Activated T-helper 17 cell treated with anti-CD3 and anti-CD28 coated beads, Interleukin-2, amount 50 U/mL, for 72 hours (primary cell): ENCODE measurements at regions not wholly inside any gene's neighbourhood (a gene's known extent, or its start where the extent isn't known, plus 50 kb on each side); places are given as distances from the start of the nearest gene placed in this dataset.
"Not testable (repeated sequence)": the region's sequence is repeated elsewhere in the genome, so short reads cannot be mapped to it uniquely, and the experiment has no call there.

Source experiments
- ATAC-seq: fragments of 150-1000 bp; cut with Tn5 transposase; replicated peaks from 2 replicates; pipeline ENCODE4 v1.10.0; 2021; ENCODE audit warnings: mild to moderate bottlenecking, moderate library complexity
- H3K27ac Mint-ChIP-seq: one replicate; pipeline ENCODE4 v1.8.0; 2022; ENCODE audit warnings: mixed read lengths
- H3K27me3 Mint-ChIP-seq: one replicate; pipeline ENCODE4 v1.8.0; 2022; ENCODE audit warnings: mixed read lengths
- H3K36me3 Mint-ChIP-seq: one replicate; pipeline ENCODE4 v1.8.0; 2022; ENCODE audit warnings: low read depth, mild to moderate bottlenecking, mixed read lengths
- H3K4me1 Mint-ChIP-seq: one replicate; pipeline ENCODE4 v1.8.0; 2022; ENCODE audit warnings: mixed read lengths
- H3K4me3 Mint-ChIP-seq: one replicate; pipeline ENCODE4 v1.8.0; 2022; ENCODE audit warnings: mild to moderate bottlenecking, mixed read lengths
- H3K9me3 Mint-ChIP-seq: one replicate; pipeline ENCODE4 v1.8.0; 2022; ENCODE audit warnings: mixed read lengths

- Mint-ChIP-seq H3K36me3 (no peaks in the 10 kb centered on the region), H3K27me3 (no peaks in the 10 kb centered on the region), H3K9me3 (no peaks in the 10 kb centered on the region), H3K4me1 (no peaks in the 10 kb centered on the region), H3K27ac (no peak overlapping the region), H3K4me3 (no peak overlapping the region)
- ATAC-seq, result no peak
Measured at GRCh38 chr5:93240228-93240834, 340.7 kb downstream of the NR2F1-AS1 start.

- H3K36me3 Mint-ChIP-seq, result no peaks in the 10 kb centered on the region
- H3K4me3 Mint-ChIP-seq, result no peak overlapping the region
- ATAC-seq, result no peak
- H3K27ac Mint-ChIP-seq, result no peak overlapping the region
- no peaks in the 10 kb centered on the region for H3K4me1 Mint-ChIP-seq
- H3K9me3 Mint-ChIP-seq, result peaks cover 4% of the 10 kb centered on the region
- H3K27me3 Mint-ChIP-seq, result no peaks in the 10 kb centered on the region
Measured at GRCh38 chr5:93236807-93237421, 344.1 kb downstream of the NR2F1-AS1 start.

- H3K9me3 Mint-ChIP-seq, result peaks cover 4% of the 10 kb centered on the region
- no peak overlapping the region for H3K4me3 Mint-ChIP-seq
- H3K27ac Mint-ChIP-seq, result no peak overlapping the region
- H3K36me3 Mint-ChIP-seq, result no peaks in the 10 kb centered on the region
- H3K4me1 Mint-ChIP-seq, result no peaks in the 10 kb centered on the region
- H3K27me3 Mint-ChIP-seq, result no peaks in the 10 kb centered on the region
- no peak for ATAC-seq
Measured at GRCh38 chr5:93235761-93236160, 345.3 kb downstream of the NR2F1-AS1 start.

GRCh38 chr5:93226202-93226735 lies 354.8 kb downstream of the NR2F1-AS1 start:
- ATAC-seq, result no peak
- no peaks in the 10 kb centered on the region for H3K36me3 Mint-ChIP-seq
- H3K27ac Mint-ChIP-seq, result no peak overlapping the region
- no peak overlapping the region for H3K4me3 Mint-ChIP-seq
- no peaks in the 10 kb centered on the region for H3K9me3 Mint-ChIP-seq
- H3K27me3 Mint-ChIP-seq, result no peaks in the 10 kb centered on the region
- no peaks in the 10 kb centered on the region for H3K4me1 Mint-ChIP-seq

- H3K9me3 Mint-ChIP-seq, result no peaks in the 10 kb centered on the region
- H3K27ac Mint-ChIP-seq, result no peak overlapping the region
- ATAC-seq, result no peak
- no peak overlapping the region for H3K4me3 Mint-ChIP-seq
- no peaks in the 10 kb centered on the region for H3K4me1 Mint-ChIP-seq
- H3K36me3 Mint-ChIP-seq, result no peaks in the 10 kb centered on the region
- no peaks in the 10 kb centered on the region for H3K27me3 Mint-ChIP-seq
Measured at GRCh38 chr5:93225748-93226147, 355.3 kb downstream of the NR2F1-AS1 start.

GRCh38 chr5:93224624-93225023 lies 356.4 kb downstream of the NR2F1-AS1 start:
- no peaks in the 10 kb centered on the region for H3K4me1 Mint-ChIP-seq
- no peaks in the 10 kb centered on the region for H3K36me3 Mint-ChIP-seq
- H3K27ac Mint-ChIP-seq, result no peak overlapping the region
- no peaks in the 10 kb centered on the region for H3K9me3 Mint-ChIP-seq
- H3K4me3 Mint-ChIP-seq, result no peak overlapping the region
- ATAC-seq, result no peak
- no peaks in the 10 kb centered on the region for H3K27me3 Mint-ChIP-seq

GRCh38 chr5:93221773-93222172 lies 359.2 kb downstream of the NR2F1-AS1 start:
- Mint-ChIP-seq H3K4me1 (no peaks in the 10 kb centered on the region), H3K4me3 (no peak overlapping the region), H3K9me3 (no peaks in the 10 kb centered on the region), H3K36me3 (no peaks in the 10 kb centered on the region), H3K27ac (no peak overlapping the region), H3K27me3 (no peaks in the 10 kb centered on the region)
- ATAC-seq, result no peak

- no peak for ATAC-seq
- Mint-ChIP-seq H3K27me3 (no peaks in the 10 kb centered on the region), H3K9me3 (no peaks in the 10 kb centered on the region), H3K4me3 (no peak overlapping the region), H3K36me3 (no peaks in the 10 kb centered on the region), H3K4me1 (no peaks in the 10 kb centered on the region), H3K27ac (no peak overlapping the region)
Measured at GRCh38 chr5:93220431-93220830, 360.6 kb downstream of the NR2F1-AS1 start.

GRCh38 chr5:93219641-93220145 lies 361.3 kb downstream of the NR2F1-AS1 start:
- Mint-ChIP-seq H3K27me3 (no peaks in the 10 kb centered on the region), H3K4me3 (no peak overlapping the region), H3K9me3 (no peaks in the 10 kb centered on the region), H3K27ac (no peak overlapping the region), H3K4me1 (no peaks in the 10 kb centered on the region), H3K36me3 (no peaks in the 10 kb centered on the region)
- no peak for ATAC-seq

- not testable (repeated sequence) for ATAC-seq, H3K4me3 Mint-ChIP-seq, H3K27me3 Mint-ChIP-seq, H3K4me1 Mint-ChIP-seq, H3K27ac Mint-ChIP-seq, H3K36me3 Mint-ChIP-seq, H3K9me3 Mint-ChIP-seq
Measured at GRCh38 chr5:93213111-93213794, 367.8 kb downstream of the NR2F1-AS1 start.

GRCh38 chr5:93209476-93209875 lies 371.5 kb downstream of the NR2F1-AS1 start:
- no peaks in the 10 kb centered on the region for H3K36me3 Mint-ChIP-seq
- no peak for ATAC-seq
- H3K27me3 Mint-ChIP-seq, result no peaks in the 10 kb centered on the region
- no peak overlapping the region for H3K27ac Mint-ChIP-seq
- H3K4me1 Mint-ChIP-seq, result no peaks in the 10 kb centered on the region
- no peaks in the 10 kb centered on the region for H3K9me3 Mint-ChIP-seq
- H3K4me3 Mint-ChIP-seq, result no peak overlapping the region

- no peaks in the 10 kb centered on the region for H3K27me3 Mint-ChIP-seq
- no peaks in the 10 kb centered on the region for H3K9me3 Mint-ChIP-seq
- H3K27ac Mint-ChIP-seq, result no peak overlapping the region
- no peaks in the 10 kb centered on the region for H3K4me1 Mint-ChIP-seq
- ATAC-seq, result no peak
- no peak overlapping the region for H3K4me3 Mint-ChIP-seq
- no peaks in the 10 kb centered on the region for H3K36me3 Mint-ChIP-seq
Measured at GRCh38 chr5:93208141-93208751, 372.8 kb downstream of the NR2F1-AS1 start.

GRCh38 chr5:93206203-93206602 lies 374.8 kb downstream of the NR2F1-AS1 start:
- ATAC-seq, result no peak
- H3K27ac Mint-ChIP-seq, result no peak overlapping the region
- H3K36me3 Mint-ChIP-seq, result no peaks in the 10 kb centered on the region
- H3K4me1 Mint-ChIP-seq, result no peaks in the 10 kb centered on the region
- no peaks in the 10 kb centered on the region for H3K27me3 Mint-ChIP-seq
- no peak overlapping the region for H3K4me3 Mint-ChIP-seq
- H3K9me3 Mint-ChIP-seq, result no peaks in the 10 kb centered on the region

- ATAC-seq, result no peak
- Mint-ChIP-seq H3K27ac (no peak overlapping the region), H3K4me3 (no peak overlapping the region), H3K27me3 (no peaks in the 10 kb centered on the region), H3K9me3 (no peaks in the 10 kb centered on the region), H3K36me3 (no peaks in the 10 kb centered on the region), H3K4me1 (no peaks in the 10 kb centered on the region)
Measured at GRCh38 chr5:93201061-93201460, 380.0 kb downstream of the NR2F1-AS1 start.
